HCT116 (cell line): ENCODE measurements at regions not wholly inside any gene's neighbourhood (a gene's known extent, or its start where the extent isn't known, plus 50 kb on each side); places are given as distances from the start of the nearest gene placed in this dataset.

Experiments
- TF ChIP-seq, protein P1 (sequence below): IDR thresholded peaks from 2 replicates; pipeline ENCODE4 v1.6.1; 2012; ENCODE audit warnings: low read depth
- TF ChIP-seq, protein P2 (sequence below), 3 experiments: fragments of 200-600 bp in 1 of 3; sonication (generic) in 1 of 3; IDR thresholded peaks in 2 of 3; conservative IDR thresholded peaks in 1 of 3; 2 replicates each; pipeline ENCODE4 v1.5.1; 2012 to 2017; ENCODE audit warnings: low read depth in 2 of 3, low read length in 2 of 3, antibody characterized with exemption in 1 of 3, borderline replicate concordance in 1 of 3, control low read depth in 1 of 3, mild to moderate bottlenecking in 1 of 3, mixed read lengths in 1 of 3, mixed run types in 1 of 3, moderate library complexity in 1 of 3; ENCODE audit not compliant: insufficient read depth in 1 of 3
- TF ChIP-seq, protein P3 (sequence below): IDR thresholded peaks from 2 replicates; pipeline ENCODE4 v1.6.1; 2011; ENCODE audit warnings: mild to moderate bottlenecking, low read length, moderate library complexity; ENCODE audit not compliant: insufficient replicate concordance; ENCODE audit errors: extremely low read depth

GRCh38 chr2:16174693-16175045, 234.3 kb downstream of the MYCN start:
- TF ChIP-seq, protein P1, sequence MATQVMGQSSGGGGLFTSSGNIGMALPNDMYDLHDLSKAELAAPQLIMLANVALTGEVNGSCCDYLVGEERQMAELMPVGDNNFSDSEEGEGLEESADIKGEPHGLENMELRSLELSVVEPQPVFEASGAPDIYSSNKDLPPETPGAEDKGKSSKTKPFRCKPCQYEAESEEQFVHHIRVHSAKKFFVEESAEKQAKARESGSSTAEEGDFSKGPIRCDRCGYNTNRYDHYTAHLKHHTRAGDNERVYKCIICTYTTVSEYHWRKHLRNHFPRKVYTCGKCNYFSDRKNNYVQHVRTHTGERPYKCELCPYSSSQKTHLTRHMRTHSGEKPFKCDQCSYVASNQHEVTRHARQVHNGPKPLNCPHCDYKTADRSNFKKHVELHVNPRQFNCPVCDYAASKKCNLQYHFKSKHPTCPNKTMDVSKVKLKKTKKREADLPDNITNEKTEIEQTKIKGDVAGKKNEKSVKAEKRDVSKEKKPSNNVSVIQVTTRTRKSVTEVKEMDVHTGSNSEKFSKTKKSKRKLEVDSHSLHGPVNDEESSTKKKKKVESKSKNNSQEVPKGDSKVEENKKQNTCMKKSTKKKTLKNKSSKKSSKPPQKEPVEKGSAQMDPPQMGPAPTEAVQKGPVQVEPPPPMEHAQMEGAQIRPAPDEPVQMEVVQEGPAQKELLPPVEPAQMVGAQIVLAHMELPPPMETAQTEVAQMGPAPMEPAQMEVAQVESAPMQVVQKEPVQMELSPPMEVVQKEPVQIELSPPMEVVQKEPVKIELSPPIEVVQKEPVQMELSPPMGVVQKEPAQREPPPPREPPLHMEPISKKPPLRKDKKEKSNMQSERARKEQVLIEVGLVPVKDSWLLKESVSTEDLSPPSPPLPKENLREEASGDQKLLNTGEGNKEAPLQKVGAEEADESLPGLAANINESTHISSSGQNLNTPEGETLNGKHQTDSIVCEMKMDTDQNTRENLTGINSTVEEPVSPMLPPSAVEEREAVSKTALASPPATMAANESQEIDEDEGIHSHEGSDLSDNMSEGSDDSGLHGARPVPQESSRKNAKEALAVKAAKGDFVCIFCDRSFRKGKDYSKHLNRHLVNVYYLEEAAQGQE = no peak
- TF ChIP-seq, protein P2, sequence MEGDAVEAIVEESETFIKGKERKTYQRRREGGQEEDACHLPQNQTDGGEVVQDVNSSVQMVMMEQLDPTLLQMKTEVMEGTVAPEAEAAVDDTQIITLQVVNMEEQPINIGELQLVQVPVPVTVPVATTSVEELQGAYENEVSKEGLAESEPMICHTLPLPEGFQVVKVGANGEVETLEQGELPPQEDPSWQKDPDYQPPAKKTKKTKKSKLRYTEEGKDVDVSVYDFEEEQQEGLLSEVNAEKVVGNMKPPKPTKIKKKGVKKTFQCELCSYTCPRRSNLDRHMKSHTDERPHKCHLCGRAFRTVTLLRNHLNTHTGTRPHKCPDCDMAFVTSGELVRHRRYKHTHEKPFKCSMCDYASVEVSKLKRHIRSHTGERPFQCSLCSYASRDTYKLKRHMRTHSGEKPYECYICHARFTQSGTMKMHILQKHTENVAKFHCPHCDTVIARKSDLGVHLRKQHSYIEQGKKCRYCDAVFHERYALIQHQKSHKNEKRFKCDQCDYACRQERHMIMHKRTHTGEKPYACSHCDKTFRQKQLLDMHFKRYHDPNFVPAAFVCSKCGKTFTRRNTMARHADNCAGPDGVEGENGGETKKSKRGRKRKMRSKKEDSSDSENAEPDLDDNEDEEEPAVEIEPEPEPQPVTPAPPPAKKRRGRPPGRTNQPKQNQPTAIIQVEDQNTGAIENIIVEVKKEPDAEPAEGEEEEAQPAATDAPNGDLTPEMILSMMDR (IDR thresholded peaks at IDR 0.05 in 2 of 3, conservative IDR thresholded peaks at IDR 0.05 in 1 of 3; ENCODE audit: borderline replicate concordance in 1 of 3, insufficient read depth in 1 of 3, low read depth in 2 of 3, low read length in 2 of 3) = no peak
- TF ChIP-seq, protein P3, sequence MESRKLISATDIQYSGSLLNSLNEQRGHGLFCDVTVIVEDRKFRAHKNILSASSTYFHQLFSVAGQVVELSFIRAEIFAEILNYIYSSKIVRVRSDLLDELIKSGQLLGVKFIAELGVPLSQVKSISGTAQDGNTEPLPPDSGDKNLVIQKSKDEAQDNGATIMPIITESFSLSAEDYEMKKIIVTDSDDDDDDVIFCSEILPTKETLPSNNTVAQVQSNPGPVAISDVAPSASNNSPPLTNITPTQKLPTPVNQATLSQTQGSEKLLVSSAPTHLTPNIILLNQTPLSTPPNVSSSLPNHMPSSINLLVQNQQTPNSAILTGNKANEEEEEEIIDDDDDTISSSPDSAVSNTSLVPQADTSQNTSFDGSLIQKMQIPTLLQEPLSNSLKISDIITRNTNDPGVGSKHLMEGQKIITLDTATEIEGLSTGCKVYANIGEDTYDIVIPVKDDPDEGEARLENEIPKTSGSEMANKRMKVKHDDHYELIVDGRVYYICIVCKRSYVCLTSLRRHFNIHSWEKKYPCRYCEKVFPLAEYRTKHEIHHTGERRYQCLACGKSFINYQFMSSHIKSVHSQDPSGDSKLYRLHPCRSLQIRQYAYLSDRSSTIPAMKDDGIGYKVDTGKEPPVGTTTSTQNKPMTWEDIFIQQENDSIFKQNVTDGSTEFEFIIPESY = no peak
